Hematopoietic multipotent progenitor cell treated with erythropoietin and hydrocortisone succinate and interleukin-3 and kit ligand, for 8 days (in vitro differentiated cells): ENCODE measurements at regions not wholly inside any gene's neighbourhood (a gene's known extent, or its start where the extent isn't known, plus 50 kb on each side); places are given as distances from the start of the nearest gene placed in this dataset.
"Not testable (repeated sequence)": the region's sequence is repeated elsewhere in the genome, so short reads cannot be mapped to it uniquely, and the experiment has no call there.

Source experiments
- DNase-seq: peaks from one replicate; pipeline ENCODE4 v3.0.0-alpha.2; 2015

- not testable (repeated sequence) for DNase-seq
Measured at GRCh38 chr20:29883514-29884219, 1373.8 kb upstream of the DEFB115 start.

- not testable (repeated sequence) for DNase-seq
Measured at GRCh38 chr20:29884322-29884721, 1373.1 kb upstream of the DEFB115 start.

- not testable (repeated sequence) for DNase-seq
Measured at GRCh38 chr20:29885282-29886185, 1371.9 kb upstream of the DEFB115 start.

GRCh38 chr20:29891555-29891954 lies 1365.9 kb upstream of the DEFB115 start:
- DNase-seq, result not testable (repeated sequence)
